ENCODE measurements at regions not wholly inside any gene's neighbourhood (a gene's known extent, or its start where the extent isn't known, plus 50 kb on each side); places are given as distances from the start of the nearest gene placed in this dataset.
"Not testable (repeated sequence)": the region's sequence is repeated elsewhere in the genome, so short reads cannot be mapped to it uniquely, and the experiment has no call there.

- H3K4me2 ChIP-seq (ENCODE audit: low read depth, low read length); H2BK120ac ChIP-seq (ENCODE audit: low read depth, low read length); H3K9me1 ChIP-seq (ENCODE audit: insufficient read depth, low read length); ATAC-seq (ENCODE audit: low read depth); H2BK5ac ChIP-seq (ENCODE audit: low read depth, low read length, poor library complexity, severe bottlenecking); H2AK9ac ChIP-seq (replicated peaks; ENCODE audit: low read depth, low read length, poor library complexity); H2AFZ ChIP-seq (replicated peaks; ENCODE audit: low read length, poor library complexity); H4K5ac ChIP-seq (ENCODE audit: low read depth, low read length); H3K9me3 ChIP-seq (ENCODE audit: control insufficient read depth, insufficient read depth, low read length); POLR2A ChIA-PET (ENCODE audit: unreplicated experiment); H3K56ac ChIP-seq (ENCODE audit: extremely low read depth, insufficient read depth, low read length); H2BK20ac ChIP-seq (ENCODE audit: low read depth, low read length); H2BK15ac ChIP-seq (ENCODE audit: low read depth, low read length); H3K23ac ChIP-seq (ENCODE audit: low read depth, low read length); H3K4ac ChIP-seq (ENCODE audit: low read depth, low read length); BruUV-seq (replicated peaks); H2AK5ac ChIP-seq (ENCODE audit: low read depth, low read length); H4K20me1 ChIP-seq (ENCODE audit: insufficient read depth, low read length); H4K8ac ChIP-seq (ENCODE audit: low read depth in 2 of 2, low read length in 2 of 2); DNase-seq; dilution Hi-C loops (cut with HindIII; ENCODE audit: low sequenced_read_pairs, unreplicated experiment); H3K27ac ChIP-seq (ENCODE audit: insufficient read depth, low read length); H3K36me3 ChIP-seq (ENCODE audit: control insufficient read depth, insufficient read depth, low read length); in situ Hi-C loops (cut with MboI; ENCODE audit: low sequenced_read_pairs); H3K14ac ChIP-seq (replicated peaks; ENCODE audit: low read depth, low read length); H3K4me1 ChIP-seq (ENCODE audit: control insufficient read depth, insufficient read depth, low read length); H3K18ac ChIP-seq (ENCODE audit: low read depth, low read length); CTCF ChIA-PET; H3K4me3 ChIP-seq (ENCODE audit: insufficient read depth, low read depth, low read length); H4K91ac ChIP-seq (ENCODE audit: insufficient read depth, low read depth, low read length); H3K9ac ChIP-seq (ENCODE audit: low read depth, low read length); H3K27me3 ChIP-seq (ENCODE audit: control insufficient read depth, insufficient read depth, low read length); intact Hi-C loops (cut with micrococcal nuclease); H3K79me1 ChIP-seq (ENCODE audit: low read depth in 1 of 2, low read length in 2 of 2): not testable (repeated sequence)
- WGBS, 2 experiments (ENCODE audit: extremely low coverage in 2 of 2, insufficient read length in 1 of 2), result 93% methylated on average over 3 of the region's 5 CpGs; no CpG with 5 or more reads in 1 of the 2 experiments
These were observed 299.2 kb downstream of the TRIML1 start for GRCh38 chr4:188438391-188438824.

Measured in IMR-90 (cell line).